KMS-11 (cell line): ENCODE measurements at regions not wholly inside any gene's neighbourhood (a gene's known extent, or its start where the extent isn't known, plus 50 kb on each side); places are given as distances from the start of the nearest gene placed in this dataset.

Experiments
- H2AFZ ChIP-seq: fragments of 200-600 bp; sonication (generic); 2 replicates; pipeline ENCODE4 v1.6.1; 2016; ENCODE audit warnings: antibody characterized with exemption, mixed run types, low read depth
- H3K27ac ChIP-seq: fragments of 200-600 bp; sonication (generic); 2 replicates; pipeline ENCODE4 v1.6.1; 2016; ENCODE audit warnings: mild to moderate bottlenecking, mixed run types
- H3K27me3 ChIP-seq: fragments of 200-600 bp; sonication (generic); 2 replicates; pipeline ENCODE4 v1.6.1; 2017; ENCODE audit warnings: mild to moderate bottlenecking, low read depth, mixed run types, moderate library complexity; ENCODE audit not compliant: insufficient read depth
- H3K36me3 ChIP-seq: fragments of 200-600 bp; sonication (generic); 2 replicates; pipeline ENCODE4 v1.6.1; 2017; ENCODE audit warnings: mild to moderate bottlenecking, mixed run types; ENCODE audit not compliant: insufficient read depth
- H3K4me1 ChIP-seq: fragments of 200-600 bp; sonication (generic); 2 replicates; pipeline ENCODE4 v1.6.1; 2016; ENCODE audit warnings: mild to moderate bottlenecking, low read depth, mixed run types; ENCODE audit not compliant: poor library complexity, severe bottlenecking
- H3K4me2 ChIP-seq: fragments of 200-600 bp; sonication (generic); 2 replicates; pipeline ENCODE4 v1.7.0; 2016; ENCODE audit warnings: mild to moderate bottlenecking, mixed run types
- H3K4me3 ChIP-seq: fragments of 200-600 bp; sonication (generic); IDR thresholded peaks from 2 replicates; pipeline ENCODE4 v1.6.1; 2017; ENCODE audit warnings: low read depth, low read length, mixed read lengths; ENCODE audit not compliant: insufficient read depth
- H3K79me2 ChIP-seq: fragments of 200-600 bp; sonication (generic); 2 replicates; pipeline ENCODE4 v1.6.1; 2016; ENCODE audit warnings: low read depth, mixed run types; ENCODE audit not compliant: insufficient read depth
- H3K9ac ChIP-seq: fragments of 200-600 bp; sonication (generic); 2 replicates; pipeline ENCODE4 v1.6.1; 2016; ENCODE audit warnings: mild to moderate bottlenecking, mixed run types
- H4K20me1 ChIP-seq: fragments of 200-600 bp; sonication (generic); 2 replicates; pipeline ENCODE4 v1.6.1; 2016; ENCODE audit warnings: mild to moderate bottlenecking, mixed run types; ENCODE audit not compliant: insufficient read depth
- TF ChIP-seq, protein P1 (sequence below): fragments of 200-600 bp; sonication (generic); conservative IDR thresholded peaks from 2 replicates; pipeline ENCODE4 v1.6.1; 2017; ENCODE audit warnings: low read depth, mild to moderate bottlenecking, antibody characterized with exemption, low read length, moderate library complexity, mixed read lengths

DNA sequence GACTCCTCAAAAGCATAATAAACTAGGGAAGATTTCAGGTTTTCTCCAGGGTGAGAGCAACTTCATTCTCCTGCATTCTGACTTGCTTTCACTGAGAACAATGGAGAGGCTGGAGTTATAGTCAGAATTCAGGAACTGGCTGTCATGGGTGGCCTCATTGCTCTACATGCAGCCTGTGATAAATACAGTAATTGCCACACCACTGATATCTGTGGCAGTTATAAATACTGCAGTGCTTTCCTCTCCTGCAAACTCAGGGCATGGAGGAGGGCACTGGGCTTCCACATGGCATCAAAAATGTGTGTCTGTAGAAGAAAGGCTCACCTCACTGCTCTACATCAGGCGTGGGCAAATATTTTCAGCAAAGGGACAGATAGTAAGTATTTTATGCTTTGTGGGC, 510.2 kb downstream of the ZNF516 start:
- no peak overlapping the region for H3K4me3 ChIP-seq
- H3K36me3 ChIP-seq, result no peaks in the 10 kb centered on the region
- no peaks in the 10 kb centered on the region for H3K79me2 ChIP-seq
- H3K4me2 ChIP-seq, result no peak overlapping the region
- H3K4me1 ChIP-seq, result no peaks in the 10 kb centered on the region
- H4K20me1 ChIP-seq, result no peaks in the 10 kb centered on the region
- H2AFZ ChIP-seq, result no peak overlapping the region
- no peak overlapping the region for H3K27ac ChIP-seq
- TF ChIP-seq, protein P1, sequence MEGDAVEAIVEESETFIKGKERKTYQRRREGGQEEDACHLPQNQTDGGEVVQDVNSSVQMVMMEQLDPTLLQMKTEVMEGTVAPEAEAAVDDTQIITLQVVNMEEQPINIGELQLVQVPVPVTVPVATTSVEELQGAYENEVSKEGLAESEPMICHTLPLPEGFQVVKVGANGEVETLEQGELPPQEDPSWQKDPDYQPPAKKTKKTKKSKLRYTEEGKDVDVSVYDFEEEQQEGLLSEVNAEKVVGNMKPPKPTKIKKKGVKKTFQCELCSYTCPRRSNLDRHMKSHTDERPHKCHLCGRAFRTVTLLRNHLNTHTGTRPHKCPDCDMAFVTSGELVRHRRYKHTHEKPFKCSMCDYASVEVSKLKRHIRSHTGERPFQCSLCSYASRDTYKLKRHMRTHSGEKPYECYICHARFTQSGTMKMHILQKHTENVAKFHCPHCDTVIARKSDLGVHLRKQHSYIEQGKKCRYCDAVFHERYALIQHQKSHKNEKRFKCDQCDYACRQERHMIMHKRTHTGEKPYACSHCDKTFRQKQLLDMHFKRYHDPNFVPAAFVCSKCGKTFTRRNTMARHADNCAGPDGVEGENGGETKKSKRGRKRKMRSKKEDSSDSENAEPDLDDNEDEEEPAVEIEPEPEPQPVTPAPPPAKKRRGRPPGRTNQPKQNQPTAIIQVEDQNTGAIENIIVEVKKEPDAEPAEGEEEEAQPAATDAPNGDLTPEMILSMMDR, result no peak
- H3K27me3 ChIP-seq, result no peaks in the 10 kb centered on the region
- no peak overlapping the region for H3K9ac ChIP-seq

DNA sequence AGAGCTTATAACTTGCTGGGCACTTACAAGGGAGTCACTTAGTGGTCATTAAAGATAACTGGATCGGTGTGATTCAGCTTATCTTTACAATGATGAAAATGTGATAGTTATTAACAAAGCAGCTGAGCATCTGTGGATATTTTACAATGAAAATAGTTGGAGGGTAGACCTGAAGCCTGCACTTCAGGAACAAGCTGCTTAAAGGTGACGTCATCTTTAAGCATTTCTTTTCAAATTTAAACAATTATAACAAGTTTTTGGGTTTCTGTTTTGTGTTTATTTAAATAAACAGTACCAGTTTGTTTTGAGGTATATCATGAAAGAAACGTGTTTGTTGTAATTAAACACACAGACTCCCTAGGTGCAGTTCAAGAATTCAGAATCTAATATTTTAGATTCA, 513.9 kb downstream of the ZNF516 start:
- Histone ChIP-seq H3K27ac (no peak overlapping the region), H3K9ac (no peak overlapping the region), H3K27me3 (no peaks in the 10 kb centered on the region), H3K36me3 (no peaks in the 10 kb centered on the region), H3K4me1 (no peaks in the 10 kb centered on the region), H3K4me3 (no peak overlapping the region), H4K20me1 (no peaks in the 10 kb centered on the region), H3K79me2 (no peaks in the 10 kb centered on the region), H2AFZ (no peak overlapping the region), H3K4me2 (no peak overlapping the region)
- TF ChIP-seq, protein P1, result no peak

DNA sequence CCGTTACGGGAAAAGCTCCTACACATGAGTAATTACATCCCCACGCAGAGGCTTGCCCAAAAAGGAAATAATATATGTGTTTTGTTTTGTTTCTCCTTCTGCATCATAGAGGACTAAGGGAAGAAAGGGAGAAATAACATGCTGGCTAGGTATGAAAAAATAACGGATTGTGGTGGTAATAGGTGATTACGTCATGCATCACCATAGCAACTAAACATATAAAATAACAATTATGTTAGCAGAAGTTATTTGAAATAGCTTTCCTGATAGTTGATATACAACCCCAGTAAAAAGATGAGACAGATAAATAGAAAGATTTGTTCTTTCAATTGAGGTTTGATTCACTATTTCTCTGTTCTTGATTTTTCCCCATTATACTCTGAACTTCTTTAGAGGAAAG, 518.0 kb downstream of the ZNF516 start:
- Histone ChIP-seq H3K4me1 (no peaks in the 10 kb centered on the region), H3K4me2 (no peak overlapping the region), H3K36me3 (no peaks in the 10 kb centered on the region), H4K20me1 (no peaks in the 10 kb centered on the region), H3K27me3 (no peaks in the 10 kb centered on the region), H3K9ac (no peak overlapping the region), H3K79me2 (no peaks in the 10 kb centered on the region), H3K4me3 (no peak overlapping the region), H2AFZ (no peak overlapping the region), H3K27ac (no peak overlapping the region)
- TF ChIP-seq, protein P1, result no peak

DNA sequence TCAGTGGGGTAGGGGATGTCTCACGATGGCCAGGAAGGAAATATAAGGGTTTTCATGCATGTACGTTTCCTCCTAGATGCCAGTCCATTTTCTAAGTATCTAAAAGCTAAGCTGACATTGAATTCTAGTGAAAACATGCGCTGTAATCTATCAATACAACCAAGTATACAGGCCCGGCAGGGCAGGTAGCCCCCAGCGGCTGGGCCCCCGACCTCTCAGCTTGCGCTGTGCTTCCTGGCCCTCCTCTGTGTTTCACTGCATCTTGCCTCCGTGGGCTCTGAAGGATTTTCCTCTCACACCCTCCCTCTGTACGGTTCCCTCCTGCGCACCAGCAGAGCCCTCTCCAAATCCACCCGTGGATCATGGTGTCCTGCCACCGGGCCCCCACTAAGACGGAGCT, 524.8 kb downstream of the ZNF516 start:
- no peaks in the 10 kb centered on the region for H3K4me1 ChIP-seq
- no peak overlapping the region for H3K4me3 ChIP-seq
- no peak overlapping the region for H3K27ac ChIP-seq
- H3K79me2 ChIP-seq, result no peaks in the 10 kb centered on the region
- H3K27me3 ChIP-seq, result no peaks in the 10 kb centered on the region
- H3K4me2 ChIP-seq, result no peak overlapping the region
- H3K36me3 ChIP-seq, result no peaks in the 10 kb centered on the region
- TF ChIP-seq, protein P1, result no peak
- no peaks in the 10 kb centered on the region for H4K20me1 ChIP-seq
- H3K9ac ChIP-seq, result no peak overlapping the region
- no peak overlapping the region for H2AFZ ChIP-seq

DNA sequence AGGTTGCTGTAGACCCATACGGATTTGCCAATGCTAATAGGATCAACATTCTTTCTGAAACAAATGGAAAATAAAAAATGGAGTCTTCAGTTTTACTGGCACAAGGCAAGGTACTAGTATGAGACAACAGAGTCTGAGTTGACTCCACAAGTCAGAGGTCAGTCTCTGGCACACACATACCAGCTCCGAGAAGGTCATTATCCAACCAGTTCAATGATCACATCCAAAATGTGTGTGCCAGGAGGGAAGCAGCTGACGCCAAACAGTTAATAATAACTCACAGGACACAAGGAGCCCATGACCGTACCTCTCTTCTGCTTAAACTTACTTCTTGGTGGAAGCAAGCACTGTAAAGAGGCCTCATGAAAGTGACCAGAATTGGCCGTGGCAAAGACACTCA, 528.6 kb downstream of the ZNF516 start:
- no peaks in the 10 kb centered on the region for H3K79me2 ChIP-seq
- H3K27me3 ChIP-seq, result no peaks in the 10 kb centered on the region
- TF ChIP-seq, protein P1, result no peak
- no peak overlapping the region for H3K27ac ChIP-seq
- H4K20me1 ChIP-seq, result no peaks in the 10 kb centered on the region
- no peaks in the 10 kb centered on the region for H3K4me1 ChIP-seq
- H3K36me3 ChIP-seq, result no peaks in the 10 kb centered on the region
- no peak overlapping the region for H3K4me2 ChIP-seq
- H3K9ac ChIP-seq, result no peak overlapping the region
- no peak overlapping the region for H2AFZ ChIP-seq
- H3K4me3 ChIP-seq, result no peak overlapping the region
